ENCODE measurements at regions not wholly inside any gene's neighbourhood (a gene's known extent, or its start where the extent isn't known, plus 50 kb on each side); places are given as distances from the start of the nearest gene placed in this dataset.
"Not testable (repeated sequence)": the region's sequence is repeated elsewhere in the genome, so short reads cannot be mapped to it uniquely, and the experiment has no call there.

GRCh38 chr2:176794392-176794791 lies 418.2 kb upstream of the HNRNPA3 start:
- Mint-ChIP-seq H3K4me3 (ENCODE audit: unreplicated experiment) (no peak overlapping the region), H3K4me1 (ENCODE audit: low read depth, unreplicated experiment) (peaks cover 4% of the 10 kb centered on the region), H3K27ac (ENCODE audit: unreplicated experiment) (no peak overlapping the region), H3K27me3 (ENCODE audit: unreplicated experiment) (no peaks in the 10 kb centered on the region), H3K36me3 (ENCODE audit: unreplicated experiment) (no peaks in the 10 kb centered on the region), H3K9me3 (ENCODE audit: unreplicated experiment) (no peaks in the 10 kb centered on the region)
- DNase-seq, result no peak
- TF ChIP-seq CTCF (IDR thresholded peaks at IDR 0.05; ENCODE audit: partially characterized antibody, unreplicated experiment), result no peak

- Mint-ChIP-seq H3K4me3 (ENCODE audit: unreplicated experiment) (no peak overlapping the region), H3K9me3 (ENCODE audit: unreplicated experiment) (no peaks in the 10 kb centered on the region), H3K27me3 (ENCODE audit: unreplicated experiment) (no peaks in the 10 kb centered on the region), H3K27ac (ENCODE audit: unreplicated experiment) (no peak overlapping the region), H3K4me1 (ENCODE audit: low read depth, unreplicated experiment) (peaks cover 4% of the 10 kb centered on the region), H3K36me3 (ENCODE audit: unreplicated experiment) (no peaks in the 10 kb centered on the region)
- no peak for TF ChIP-seq CTCF (IDR thresholded peaks at IDR 0.05; ENCODE audit: partially characterized antibody, unreplicated experiment)
- DNase-seq, result no peak
These were observed 416.8 kb upstream of the HNRNPA3 start for GRCh38 chr2:176795823-176796222.

GRCh38 chr2:176796677-176797076 lies 415.9 kb upstream of the HNRNPA3 start:
- H3K27ac Mint-ChIP-seq (ENCODE audit: unreplicated experiment); H3K27me3 Mint-ChIP-seq (ENCODE audit: unreplicated experiment); H3K4me3 Mint-ChIP-seq (ENCODE audit: unreplicated experiment); DNase-seq; H3K9me3 Mint-ChIP-seq (ENCODE audit: unreplicated experiment); H3K4me1 Mint-ChIP-seq (ENCODE audit: low read depth, unreplicated experiment); H3K36me3 Mint-ChIP-seq (ENCODE audit: unreplicated experiment): not testable (repeated sequence)

GRCh38 chr2:176804392-176804791 lies 408.2 kb upstream of the HNRNPA3 start:
- no peaks in the 10 kb centered on the region for H3K36me3 Mint-ChIP-seq (ENCODE audit: unreplicated experiment)

GRCh38 chr2:176805345-176805744 lies 407.2 kb upstream of the HNRNPA3 start:
- no peaks in the 10 kb centered on the region for H3K4me1 Mint-ChIP-seq (ENCODE audit: low read depth, unreplicated experiment)
- H3K27ac Mint-ChIP-seq (ENCODE audit: unreplicated experiment), result no peak overlapping the region
- no peaks in the 10 kb centered on the region for H3K9me3 Mint-ChIP-seq (ENCODE audit: unreplicated experiment)
- H3K27me3 Mint-ChIP-seq (ENCODE audit: unreplicated experiment), result no peaks in the 10 kb centered on the region
- H3K4me3 Mint-ChIP-seq (ENCODE audit: unreplicated experiment), result no peak overlapping the region
- no peak for DNase-seq
- no peaks in the 10 kb centered on the region for H3K36me3 Mint-ChIP-seq (ENCODE audit: unreplicated experiment)
- TF ChIP-seq CTCF (IDR thresholded peaks at IDR 0.05; ENCODE audit: partially characterized antibody, unreplicated experiment), result no peak

More at GRCh38 chr2:176804392-176804791, 408.2 kb upstream of the HNRNPA3 start:
- Mint-ChIP-seq H3K4me1 (ENCODE audit: low read depth, unreplicated experiment) (no peaks in the 10 kb centered on the region), H3K4me3 (ENCODE audit: unreplicated experiment) (no peak overlapping the region), H3K27ac (ENCODE audit: unreplicated experiment) (no peak overlapping the region), H3K9me3 (ENCODE audit: unreplicated experiment) (no peaks in the 10 kb centered on the region), H3K27me3 (ENCODE audit: unreplicated experiment) (no peaks in the 10 kb centered on the region)
- no peak for DNase-seq
- no peak for TF ChIP-seq CTCF (IDR thresholded peaks at IDR 0.05; ENCODE audit: partially characterized antibody, unreplicated experiment)
